DOHH2 (cell line): ENCODE measurements at regions not wholly inside any gene's neighbourhood (a gene's known extent, or its start where the extent isn't known, plus 50 kb on each side); places are given as distances from the start of the nearest gene placed in this dataset.
"Not testable (repeated sequence)": the region's sequence is repeated elsewhere in the genome, so short reads cannot be mapped to it uniquely, and the experiment has no call there.

Source experiments
- H3F3A ChIP-seq: fragments of 200-600 bp; sonication (generic), shearing (Covaris generic); 2 replicates; pipeline ENCODE4 v1.6.0; 2016; ENCODE audit warnings: antibody characterized with exemption, mild to moderate bottlenecking; ENCODE audit not compliant: control insufficient read depth, insufficient read depth
- H3K27ac ChIP-seq: fragments of 200-600 bp; sonication (generic); 2 replicates; pipeline ENCODE4 v1.5.1; 2014; ENCODE audit warnings: low read depth, mild to moderate bottlenecking, low read length, moderate library complexity
- H3K27me3 ChIP-seq: fragments of 200-600 bp; sonication (generic); 2 replicates; pipeline ENCODE4 v1.6.1; 2014; ENCODE audit warnings: mild to moderate bottlenecking, low read length, mixed read lengths; ENCODE audit not compliant: control insufficient read depth
- H3K36me3 ChIP-seq: fragments of 200-600 bp; sonication (generic); 2 replicates; pipeline ENCODE4 v1.6.1; 2014; ENCODE audit warnings: mild to moderate bottlenecking, low read length, moderate library complexity, mixed read lengths; ENCODE audit not compliant: control insufficient read depth
- H3K4me1 ChIP-seq: fragments of 200-600 bp; sonication (generic); 2 replicates; pipeline ENCODE4 v1.6.1; 2014; ENCODE audit warnings: mild to moderate bottlenecking, low read length, mixed read lengths; ENCODE audit not compliant: control insufficient read depth
- H3K4me2 ChIP-seq: fragments of 200-600 bp; sonication (generic); 2 replicates; pipeline ENCODE4 v1.6.0; 2014; ENCODE audit warnings: mild to moderate bottlenecking, low read length, moderate library complexity
- H3K4me3 ChIP-seq: fragments of 200-600 bp; sonication (generic); 2 replicates; pipeline ENCODE4 v1.5.1; 2014; ENCODE audit warnings: mild to moderate bottlenecking, low read length, mixed read lengths
- H3K79me2 ChIP-seq: fragments of 200-600 bp; sonication (generic); 2 replicates; pipeline ENCODE4 v1.6.1; 2014; ENCODE audit warnings: mild to moderate bottlenecking, low read length, mixed read lengths; ENCODE audit not compliant: control insufficient read depth
- H3K9me2 ChIP-seq: fragments of 200-600 bp; sonication (generic); replicated peaks from 2 replicates; pipeline ENCODE4 v1.6.1; 2014; ENCODE audit warnings: mild to moderate bottlenecking, low read length, mixed read lengths; ENCODE audit not compliant: control insufficient read depth
- H3K9me3 ChIP-seq: fragments of 200-600 bp; sonication (generic); 2 replicates; pipeline ENCODE4 v1.6.1; 2014; ENCODE audit warnings: antibody characterized with exemption, low read length, mixed read lengths; ENCODE audit not compliant: control insufficient read depth, insufficient read depth
- H4K20me1 ChIP-seq: fragments of 200-600 bp; sonication (generic); 2 replicates; pipeline ENCODE4 v1.6.0; 2014; ENCODE audit warnings: low read depth, mild to moderate bottlenecking, antibody characterized with exemption, low read length, moderate library complexity; ENCODE audit not compliant: control insufficient read depth, insufficient read depth

DNA sequence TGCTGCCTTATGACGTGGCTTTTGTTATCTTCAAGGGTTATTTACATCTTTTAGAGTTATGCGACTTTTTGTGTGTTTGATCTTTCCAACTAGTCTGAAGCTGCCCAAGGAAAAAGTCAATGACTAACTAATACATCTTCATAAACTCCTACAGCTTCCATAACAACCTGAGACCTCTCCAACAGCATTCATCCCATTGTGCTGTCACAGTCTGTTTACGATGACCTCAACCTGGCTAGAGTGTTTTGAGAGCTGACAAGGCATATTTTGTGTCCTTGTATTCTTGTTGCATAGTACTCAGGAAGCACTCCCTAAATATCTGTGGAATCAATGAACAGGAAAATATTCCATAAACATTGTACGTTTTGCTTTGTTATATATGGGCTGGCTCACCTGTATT is 100.2 kb upstream of the NBPF26 start:
- H3K36me3 ChIP-seq, H3K4me3 ChIP-seq, H3F3A ChIP-seq, H3K9me3 ChIP-seq, H3K4me2 ChIP-seq, H3K79me2 ChIP-seq, H3K4me1 ChIP-seq, H3K27ac ChIP-seq, H3K27me3 ChIP-seq, H4K20me1 ChIP-seq, H3K9me2 ChIP-seq: not testable (repeated sequence)

DNA sequence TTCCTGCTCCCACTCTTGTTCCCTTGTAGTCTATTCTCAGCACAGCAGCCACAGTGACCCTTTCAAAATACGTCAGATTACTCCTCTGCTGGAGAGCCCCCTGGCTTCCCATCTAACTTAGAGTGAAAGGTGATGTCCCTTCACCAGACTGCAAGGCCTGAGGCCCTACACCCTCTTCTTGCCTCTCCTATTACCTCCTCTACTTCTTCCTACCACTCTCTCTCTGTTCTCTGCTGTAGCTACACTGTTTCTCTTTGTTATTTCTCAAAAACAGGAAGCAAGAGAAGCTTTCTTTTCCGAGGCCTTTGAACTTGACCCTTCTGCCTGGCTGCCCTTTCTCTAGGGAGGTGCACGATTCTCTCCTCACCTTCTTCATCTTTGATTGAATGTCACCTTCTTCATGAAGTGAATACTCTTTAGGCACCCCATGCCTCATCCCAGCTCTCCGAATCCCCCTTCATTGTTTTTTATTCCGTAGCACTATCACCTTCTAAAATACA is 99.1 kb upstream of the NBPF26 start:
- not testable (repeated sequence) for H3K4me2 ChIP-seq, H3K36me3 ChIP-seq, H3K4me1 ChIP-seq, H3K79me2 ChIP-seq, H3K4me3 ChIP-seq, H3F3A ChIP-seq, H3K9me2 ChIP-seq, H4K20me1 ChIP-seq, H3K27me3 ChIP-seq, H3K27ac ChIP-seq, H3K9me3 ChIP-seq

DNA sequence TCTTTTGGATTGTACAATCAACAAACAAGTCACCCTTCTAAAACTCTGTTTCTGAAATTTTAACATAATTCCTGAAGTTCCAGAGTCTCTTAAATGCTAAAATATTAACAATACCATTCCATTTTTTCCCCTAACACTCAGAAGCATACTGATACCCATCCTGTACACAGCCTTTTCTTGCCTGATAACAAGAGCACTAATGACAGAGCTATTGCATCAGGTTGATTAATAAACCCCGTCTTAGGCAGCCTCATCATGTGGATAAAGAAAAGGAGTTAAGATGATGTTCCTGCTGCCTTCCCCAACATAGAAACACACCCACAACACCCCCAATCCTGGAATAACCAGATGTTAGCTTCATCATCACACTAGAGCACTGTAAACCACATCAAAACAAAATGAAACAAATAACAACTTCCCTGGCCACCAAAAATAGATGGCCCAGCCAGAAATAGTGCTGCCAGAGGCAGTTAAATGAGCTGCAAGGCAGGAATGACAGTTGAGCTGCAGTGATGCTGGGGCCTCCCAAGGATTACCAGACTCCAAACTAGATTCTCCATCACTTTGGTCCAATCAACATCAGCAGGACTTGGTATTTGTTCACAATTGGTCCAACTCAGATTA is 93.8 kb upstream of the NBPF26 start:
- not testable (repeated sequence) for H3K36me3 ChIP-seq, H3K27ac ChIP-seq, H3F3A ChIP-seq, H3K27me3 ChIP-seq, H3K4me1 ChIP-seq, H3K9me2 ChIP-seq, H3K9me3 ChIP-seq, H3K4me3 ChIP-seq, H4K20me1 ChIP-seq, H3K4me2 ChIP-seq, H3K79me2 ChIP-seq

DNA sequence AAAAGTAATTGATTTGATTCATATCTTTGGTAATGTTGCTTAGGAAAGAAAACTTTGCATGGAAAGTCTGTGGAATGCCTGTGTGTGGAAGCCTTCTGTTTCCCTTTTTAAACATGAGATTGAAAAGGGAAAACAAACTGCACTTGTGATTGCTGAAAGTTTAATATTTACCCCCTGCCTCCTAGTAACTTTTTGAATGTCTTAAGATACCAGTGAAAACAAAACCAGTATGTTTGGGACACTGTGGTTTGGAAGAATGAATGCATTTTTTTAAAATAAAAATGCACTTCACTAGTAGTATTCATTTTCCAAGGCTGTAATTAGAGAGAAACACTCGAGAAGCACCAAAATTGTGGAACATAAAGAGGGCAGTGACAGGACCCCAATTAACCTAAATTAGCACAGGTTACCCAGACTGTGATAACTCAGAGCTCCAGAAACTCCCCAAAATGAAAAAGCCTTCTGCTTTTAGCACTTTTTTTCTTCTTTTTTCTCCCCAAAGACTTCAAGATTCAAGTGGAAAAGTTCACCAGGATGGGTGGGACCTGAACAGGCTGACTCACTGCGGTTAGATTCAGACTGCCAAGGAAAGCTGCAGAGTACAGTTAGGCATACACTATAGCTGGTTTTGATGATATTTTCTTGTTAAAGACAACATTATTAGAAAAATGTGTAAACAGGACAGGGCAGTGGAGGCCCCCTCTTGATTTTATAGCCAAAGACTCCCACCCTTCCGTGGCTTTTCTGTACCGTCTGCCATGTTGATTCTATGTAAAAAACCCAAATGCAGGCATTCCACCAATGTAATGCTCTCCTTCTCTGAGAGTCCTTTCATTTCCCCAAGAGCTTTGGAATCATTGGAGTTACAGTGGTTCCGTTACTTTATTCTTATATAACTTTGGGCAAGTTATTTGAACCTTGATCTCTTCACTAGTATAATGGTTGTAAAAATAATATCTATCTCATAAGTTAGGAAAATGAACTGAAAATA is 88.6 kb upstream of the NBPF26 start:
- not testable (repeated sequence) for H3K9me3 ChIP-seq, H3K27ac ChIP-seq, H4K20me1 ChIP-seq, H3K36me3 ChIP-seq, H3K4me3 ChIP-seq, H3F3A ChIP-seq, H3K9me2 ChIP-seq, H3K79me2 ChIP-seq, H3K27me3 ChIP-seq, H3K4me2 ChIP-seq, H3K4me1 ChIP-seq

DNA sequence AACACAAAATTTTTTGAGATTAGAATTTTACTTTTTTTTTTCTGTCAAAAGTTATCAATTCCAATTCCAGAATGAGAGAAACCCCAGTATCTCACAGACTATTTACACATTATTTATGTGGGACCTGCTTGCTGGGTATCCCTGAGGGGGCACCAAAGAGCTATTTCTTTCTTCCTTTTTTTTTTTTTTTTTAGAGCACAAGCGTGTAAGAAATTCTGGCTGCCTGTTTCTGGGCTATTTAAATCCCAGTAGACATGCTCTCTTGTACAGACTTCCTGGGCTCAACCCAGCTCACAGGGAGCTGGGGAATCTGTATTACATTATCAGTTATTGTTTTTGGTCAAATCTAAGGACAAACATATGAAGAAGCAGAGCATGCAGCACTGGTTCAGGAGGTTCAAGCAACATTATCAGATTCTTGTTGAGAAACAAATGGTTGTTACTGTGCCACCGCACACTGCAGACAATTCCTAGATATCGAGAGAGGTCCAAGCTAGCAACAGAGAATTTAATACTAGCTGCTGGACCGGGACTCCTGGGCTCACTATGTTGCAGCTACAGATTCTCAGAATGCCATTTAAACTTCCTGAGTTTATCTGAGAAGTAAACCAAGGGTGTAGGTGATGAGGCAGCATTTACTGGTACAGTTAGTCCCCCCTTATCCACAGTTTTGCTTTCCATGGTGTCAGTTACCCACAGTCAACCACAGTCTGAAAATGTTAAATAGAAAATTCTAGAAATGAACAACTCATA is 83.3 kb upstream of the NBPF26 start:
- H3K4me1 ChIP-seq, H3K4me3 ChIP-seq, H3K79me2 ChIP-seq, H3K27me3 ChIP-seq, H3K9me3 ChIP-seq, H3F3A ChIP-seq, H3K36me3 ChIP-seq, H3K9me2 ChIP-seq, H4K20me1 ChIP-seq, H3K4me2 ChIP-seq, H3K27ac ChIP-seq: not testable (repeated sequence)

DNA sequence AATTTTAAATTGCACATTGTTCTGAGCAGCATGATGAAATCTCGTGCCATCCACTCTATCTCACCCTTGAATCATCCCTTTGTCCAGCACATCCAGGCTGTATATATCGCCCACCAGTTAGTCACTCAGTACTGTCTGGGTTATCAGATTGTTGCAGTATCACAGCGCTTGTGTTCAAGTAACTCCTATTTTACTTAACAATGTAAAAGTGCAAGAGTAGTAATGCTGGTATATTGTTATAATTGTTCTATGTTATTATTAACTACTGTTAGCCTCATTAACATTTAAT is 82.8 kb upstream of the NBPF26 start:
- not testable (repeated sequence) for H4K20me1 ChIP-seq, H3K4me2 ChIP-seq, H3K27me3 ChIP-seq, H3K79me2 ChIP-seq, H3F3A ChIP-seq, H3K4me3 ChIP-seq, H3K36me3 ChIP-seq, H3K9me3 ChIP-seq, H3K4me1 ChIP-seq, H3K27ac ChIP-seq, H3K9me2 ChIP-seq

DNA sequence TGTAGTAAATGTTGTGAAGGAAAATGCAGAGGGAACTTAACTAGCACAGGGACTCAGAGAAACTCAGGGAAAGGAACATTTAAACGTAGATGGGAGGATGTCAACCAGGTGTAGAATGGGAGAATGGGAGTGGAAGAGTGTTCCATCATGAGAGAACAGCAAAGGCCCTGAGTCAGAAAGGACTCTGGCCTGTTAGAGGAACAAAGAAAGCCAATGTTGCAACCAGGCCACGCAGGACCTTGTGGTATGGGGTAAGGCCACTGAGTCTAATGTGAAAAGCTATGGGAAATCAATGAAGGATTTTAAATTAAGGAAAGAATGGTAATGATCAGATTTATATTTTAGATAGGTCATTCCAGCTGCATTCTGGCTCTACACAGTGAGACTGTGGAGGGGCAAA is 76.6 kb upstream of the NBPF26 start:
- H3K4me2 ChIP-seq, H3K79me2 ChIP-seq, H3K36me3 ChIP-seq, H3K27me3 ChIP-seq, H3K4me3 ChIP-seq, H4K20me1 ChIP-seq, H3F3A ChIP-seq, H3K27ac ChIP-seq, H3K9me2 ChIP-seq, H3K4me1 ChIP-seq, H3K9me3 ChIP-seq: not testable (repeated sequence)
